GM18502 (cell line): ENCODE measurements at regions not wholly inside any gene's neighbourhood (a gene's known extent, or its start where the extent isn't known, plus 50 kb on each side); places are given as distances from the start of the nearest gene placed in this dataset.

ENCODE experiments used
- ATAC-seq: cut with Tn5 transposase; IDR thresholded peaks from one replicate; pipeline ENCODE4 v1.9.1; 2021; ENCODE audit warnings: mild to moderate bottlenecking; ENCODE audit not compliant: unreplicated experiment, poor library complexity

DNA sequence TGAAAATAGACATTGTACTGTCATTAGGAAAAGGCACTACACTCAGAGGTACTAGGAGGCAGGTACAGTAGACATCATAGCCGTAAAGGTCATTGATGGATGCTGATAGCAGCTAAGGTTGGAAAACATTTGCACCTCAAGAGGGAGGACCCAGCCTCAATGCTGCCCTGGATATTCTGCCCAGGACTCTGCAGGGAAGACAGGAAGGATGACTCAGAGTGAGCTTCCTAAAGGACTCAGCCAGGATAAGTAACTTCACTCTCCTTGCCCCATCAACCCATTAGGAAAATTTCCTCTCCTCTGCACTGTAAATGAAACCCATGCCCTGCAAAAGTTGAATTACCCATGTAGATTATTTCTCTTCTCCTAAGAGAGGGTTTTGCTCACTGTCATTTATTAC is 617.9 kb upstream of the MKI67 start:
- no peak for ATAC-seq

DNA sequence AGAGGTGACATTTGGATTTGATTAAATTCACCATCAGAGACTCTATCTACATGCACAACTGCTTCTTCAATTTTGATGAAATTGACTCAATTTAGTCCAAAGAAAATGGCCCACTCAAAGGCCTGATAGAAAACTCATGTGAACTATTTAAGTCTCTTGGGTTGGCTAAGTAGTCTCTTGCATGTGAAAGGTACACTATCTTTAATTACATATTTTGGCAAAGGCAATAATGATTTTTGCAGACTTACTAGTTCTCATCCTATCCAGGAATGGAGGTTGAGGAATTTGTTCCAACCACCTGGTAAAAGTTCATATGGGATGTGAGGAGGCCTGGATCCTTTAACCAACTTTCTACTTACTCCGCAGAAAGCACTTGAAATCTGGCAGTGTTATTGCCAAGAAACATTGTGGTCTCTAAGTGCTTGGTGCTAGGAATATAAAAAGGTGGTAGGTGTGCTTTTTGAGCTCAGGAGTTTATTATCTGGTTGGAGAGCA is 618.6 kb upstream of the MKI67 start:
- ATAC-seq, result no peak

DNA sequence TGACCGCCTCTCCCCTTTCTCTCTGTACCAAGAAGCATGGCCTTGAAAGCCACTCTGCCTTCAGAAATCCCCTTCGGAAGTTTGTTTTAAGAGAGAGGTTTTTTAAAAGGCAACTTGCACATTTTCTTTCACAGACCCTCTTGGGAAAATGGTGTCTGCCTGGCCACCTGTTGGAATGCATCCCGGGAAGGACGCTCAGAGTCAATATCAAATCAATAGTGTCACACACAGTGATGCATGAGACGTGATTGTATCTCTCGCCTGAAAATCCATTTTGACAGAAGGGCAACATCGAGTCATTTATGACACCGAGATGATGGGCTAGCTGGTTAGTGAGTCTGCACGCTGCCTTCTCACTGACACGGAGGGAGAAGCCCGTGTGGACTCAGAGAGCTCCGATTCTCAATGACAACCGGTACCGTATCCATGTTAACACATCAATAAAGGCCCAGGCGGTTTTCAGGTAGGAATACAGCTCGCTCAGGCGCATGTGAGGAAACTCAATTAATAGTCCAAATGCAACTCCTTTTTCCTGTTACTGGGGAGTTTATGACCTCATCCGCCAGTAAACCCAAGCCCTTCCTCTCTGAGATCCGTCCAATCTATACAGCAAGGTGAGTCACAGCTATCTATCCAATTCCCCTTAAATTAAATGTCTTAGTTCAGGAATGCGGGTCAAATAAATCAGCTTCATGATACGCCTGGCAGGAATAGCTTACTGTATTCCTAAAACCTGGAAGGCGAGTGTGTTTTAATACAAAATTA is 621.5 kb upstream of the MKI67 start:
- no peak for ATAC-seq

DNA sequence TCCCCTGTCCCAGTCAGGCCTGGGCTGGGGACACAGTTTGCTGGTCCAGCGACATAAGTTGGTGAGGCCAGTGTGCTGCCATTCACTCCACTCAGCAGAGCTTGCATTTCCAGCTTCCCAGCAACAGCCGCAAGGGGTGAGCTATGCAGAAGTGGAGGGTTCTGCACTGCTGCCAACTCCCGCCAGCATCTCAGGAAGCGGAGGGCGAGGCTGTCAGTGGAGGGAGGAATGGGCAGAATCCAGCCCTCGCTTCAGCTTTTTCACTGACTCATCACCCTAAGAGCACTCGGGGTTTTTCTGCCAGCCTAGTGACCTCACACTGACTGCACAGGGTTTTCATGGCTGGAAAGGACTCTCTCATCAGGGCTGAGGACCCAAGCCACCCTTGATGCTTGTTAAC is 625.1 kb upstream of the MKI67 start:
- ATAC-seq, result no peak

- no peak for ATAC-seq
Measured at GRCh38 chr10:128751851-128752250, 625.6 kb upstream of the MKI67 start.

- ATAC-seq, result no peak
Measured at GRCh38 chr10:128759174-128759573, 633.0 kb upstream of the MKI67 start.

DNA sequence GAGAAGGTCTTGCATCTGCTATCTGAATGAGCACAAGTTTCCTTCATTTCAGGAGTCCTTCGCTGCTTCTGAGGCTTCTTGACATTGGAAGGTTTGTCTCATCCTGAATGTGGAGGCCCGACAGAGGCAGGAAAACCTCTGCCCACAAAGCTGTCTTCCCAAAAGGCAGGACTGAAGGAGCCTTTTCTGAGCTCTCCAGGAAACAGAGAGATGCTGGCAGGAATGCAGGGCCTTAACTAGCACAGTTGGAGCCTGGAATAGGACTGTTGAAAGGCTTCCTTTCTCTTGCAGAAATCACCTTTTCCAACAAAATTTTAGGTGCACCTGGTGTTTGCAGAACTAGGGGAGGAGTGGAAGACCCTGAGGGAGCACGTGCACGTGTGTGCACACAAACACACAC is 637.4 kb upstream of the MKI67 start:
- no peak for ATAC-seq

DNA sequence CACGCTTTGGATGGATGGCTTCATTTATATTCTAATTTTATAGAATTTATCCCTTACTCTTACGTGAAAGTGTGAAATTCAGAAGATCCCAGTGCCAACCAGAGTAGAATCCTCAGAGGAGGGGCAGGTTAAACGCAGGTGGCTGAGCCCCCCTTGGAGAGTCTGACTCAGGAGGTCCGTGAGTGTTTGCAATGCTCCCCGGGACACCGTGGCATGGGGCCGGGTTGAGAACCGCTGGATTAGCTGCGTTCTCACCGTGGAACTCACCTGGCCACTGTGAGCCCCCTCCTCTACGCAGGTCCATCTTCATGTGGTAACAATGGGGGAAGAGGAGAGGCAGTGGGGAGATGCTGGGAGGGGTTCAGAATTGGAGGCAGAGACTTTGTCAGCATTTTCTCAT is 638.0 kb upstream of the MKI67 start:
- ATAC-seq, result no peak

- ATAC-seq, result no peak
Measured at GRCh38 chr10:128766915-128767314, 640.7 kb upstream of the MKI67 start.

DNA sequence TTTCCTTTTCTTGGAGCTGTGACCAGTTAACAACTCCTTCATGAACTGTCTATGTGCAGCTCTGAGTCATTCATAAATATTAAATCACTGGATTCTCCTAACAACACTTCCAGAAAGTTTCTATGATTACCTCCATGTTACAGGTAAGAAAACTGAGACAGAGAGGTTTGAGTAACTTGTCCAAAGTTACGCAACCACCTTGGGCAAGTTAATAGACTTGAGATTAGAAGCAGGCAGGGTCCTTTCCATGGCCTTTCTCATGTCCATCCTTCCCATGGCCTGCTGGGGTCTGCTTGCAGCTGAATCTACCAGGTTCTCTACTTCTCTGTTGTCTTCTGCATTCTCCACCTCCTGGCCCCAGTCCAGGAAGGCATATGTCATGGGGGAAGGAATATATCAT is 648.8 kb upstream of the MKI67 start:
- ATAC-seq, result no peak

DNA sequence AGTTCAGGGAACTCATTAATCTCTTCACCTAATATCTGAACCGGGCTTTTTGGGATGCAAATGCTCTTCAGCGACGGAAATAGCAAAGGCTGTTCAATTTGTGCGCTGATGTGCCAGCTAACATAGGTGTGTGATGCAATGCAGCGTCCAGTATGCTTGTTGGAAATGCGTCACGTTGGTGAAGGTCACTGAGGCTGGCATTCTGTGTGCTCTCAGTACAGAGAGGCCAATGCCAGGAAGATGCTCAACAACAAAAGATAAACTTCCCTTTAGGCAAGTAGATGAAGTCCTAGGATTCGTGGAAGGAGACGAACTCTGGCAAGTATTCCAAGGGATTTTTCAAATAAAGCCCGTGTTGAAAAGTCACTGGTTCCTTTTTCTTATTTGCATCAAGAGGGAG is 649.5 kb upstream of the MKI67 start:
- no peak for ATAC-seq

- no peak for ATAC-seq
Measured at GRCh38 chr10:128776673-128777252, 650.5 kb upstream of the MKI67 start.

DNA sequence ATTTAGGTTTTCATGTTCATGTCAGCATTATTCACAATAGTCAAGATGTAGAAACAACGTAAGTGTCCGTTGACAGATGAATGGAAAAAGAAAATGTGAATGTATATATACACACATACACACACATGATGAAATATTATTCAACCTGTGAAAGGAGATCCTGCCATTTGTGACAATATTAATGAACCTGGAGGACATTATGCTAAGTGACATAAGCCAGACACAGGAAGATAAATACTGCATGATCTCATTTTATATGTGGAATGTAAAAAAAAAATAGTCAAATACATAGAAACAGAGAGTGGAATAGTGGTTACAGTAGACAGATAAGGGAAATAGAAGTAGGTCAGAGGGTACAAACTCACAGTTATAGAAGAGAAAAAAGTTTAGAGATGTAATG is 651.1 kb upstream of the MKI67 start:
- no peak for ATAC-seq

- ATAC-seq, result no peak
Measured at GRCh38 chr10:128779416-128779815, 653.2 kb upstream of the MKI67 start.

- ATAC-seq, result no peak
Measured at GRCh38 chr10:128780156-128780761, 654.0 kb upstream of the MKI67 start.

DNA sequence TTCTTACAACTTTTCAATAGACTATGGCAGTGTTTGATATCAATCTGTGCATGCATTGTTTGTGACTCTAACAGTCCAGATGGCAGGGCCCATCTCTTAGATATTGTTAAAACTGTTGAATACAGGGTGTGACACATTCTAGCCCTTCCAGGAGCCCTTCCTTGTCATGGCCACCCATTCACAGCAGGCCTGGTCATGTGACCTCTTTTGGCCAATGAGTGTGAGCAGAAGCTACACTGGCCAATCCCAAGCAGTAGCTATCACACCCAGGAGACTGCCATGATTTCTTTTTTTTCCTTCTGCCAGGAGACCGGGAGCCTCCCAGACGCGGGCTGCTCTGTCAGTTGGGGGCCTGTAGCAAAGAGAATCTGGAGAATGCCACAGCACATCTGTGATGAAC is 655.4 kb upstream of the MKI67 start:
- ATAC-seq, result no peak

DNA sequence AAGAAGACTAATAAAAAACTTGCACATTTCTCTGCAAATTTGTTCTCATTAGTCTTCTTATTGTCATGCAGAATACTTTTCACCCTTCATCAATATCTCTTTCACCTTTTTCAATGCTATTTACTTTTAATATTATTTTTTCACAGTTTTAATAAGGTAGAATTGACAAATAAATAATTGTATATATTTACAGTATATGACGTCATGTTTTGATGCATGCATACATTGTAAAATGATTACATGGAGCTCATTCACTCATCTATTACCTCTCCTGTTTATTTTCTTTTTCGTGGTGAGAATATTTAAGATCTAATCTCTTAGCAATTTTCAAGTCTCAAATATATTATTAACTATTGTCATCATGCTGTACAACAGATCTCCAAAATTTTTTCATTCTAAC is 658.2 kb upstream of the MKI67 start:
- ATAC-seq, result no peak

DNA sequence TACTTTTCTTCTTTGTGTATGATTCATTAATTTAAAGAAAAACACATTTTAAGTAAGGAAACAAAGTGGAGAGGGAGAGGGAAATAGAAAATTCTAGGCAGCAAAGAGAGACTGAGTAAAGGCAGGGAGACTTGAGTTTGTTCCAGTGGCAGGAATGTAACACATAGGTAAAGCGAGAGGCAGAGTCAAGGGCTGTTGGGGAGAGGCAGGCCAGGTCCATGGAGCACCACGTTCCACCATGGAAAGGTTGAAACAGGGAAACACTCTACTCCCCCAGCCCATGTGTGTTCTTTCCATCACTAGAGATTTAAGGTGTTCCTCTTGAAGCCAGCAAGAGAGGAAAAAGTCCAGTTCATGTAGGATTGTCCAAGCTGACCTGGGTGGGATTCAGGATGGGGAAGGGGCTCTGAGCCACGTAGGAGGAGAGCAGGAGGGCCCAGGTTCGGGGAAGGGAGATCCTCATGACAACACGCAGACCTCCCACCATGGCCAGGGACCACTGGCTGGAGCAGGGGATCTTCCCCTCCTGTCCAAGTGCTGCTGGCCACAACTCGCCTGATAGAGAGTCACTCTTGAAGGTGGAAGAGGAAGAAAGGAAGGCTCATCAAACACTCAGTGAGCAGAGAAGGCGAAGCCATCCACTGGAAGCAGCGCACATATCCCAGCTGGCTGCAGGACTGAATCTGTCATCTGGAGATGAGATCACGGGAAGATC is 666.4 kb upstream of the MKI67 start:
- ATAC-seq, result no peak

DNA sequence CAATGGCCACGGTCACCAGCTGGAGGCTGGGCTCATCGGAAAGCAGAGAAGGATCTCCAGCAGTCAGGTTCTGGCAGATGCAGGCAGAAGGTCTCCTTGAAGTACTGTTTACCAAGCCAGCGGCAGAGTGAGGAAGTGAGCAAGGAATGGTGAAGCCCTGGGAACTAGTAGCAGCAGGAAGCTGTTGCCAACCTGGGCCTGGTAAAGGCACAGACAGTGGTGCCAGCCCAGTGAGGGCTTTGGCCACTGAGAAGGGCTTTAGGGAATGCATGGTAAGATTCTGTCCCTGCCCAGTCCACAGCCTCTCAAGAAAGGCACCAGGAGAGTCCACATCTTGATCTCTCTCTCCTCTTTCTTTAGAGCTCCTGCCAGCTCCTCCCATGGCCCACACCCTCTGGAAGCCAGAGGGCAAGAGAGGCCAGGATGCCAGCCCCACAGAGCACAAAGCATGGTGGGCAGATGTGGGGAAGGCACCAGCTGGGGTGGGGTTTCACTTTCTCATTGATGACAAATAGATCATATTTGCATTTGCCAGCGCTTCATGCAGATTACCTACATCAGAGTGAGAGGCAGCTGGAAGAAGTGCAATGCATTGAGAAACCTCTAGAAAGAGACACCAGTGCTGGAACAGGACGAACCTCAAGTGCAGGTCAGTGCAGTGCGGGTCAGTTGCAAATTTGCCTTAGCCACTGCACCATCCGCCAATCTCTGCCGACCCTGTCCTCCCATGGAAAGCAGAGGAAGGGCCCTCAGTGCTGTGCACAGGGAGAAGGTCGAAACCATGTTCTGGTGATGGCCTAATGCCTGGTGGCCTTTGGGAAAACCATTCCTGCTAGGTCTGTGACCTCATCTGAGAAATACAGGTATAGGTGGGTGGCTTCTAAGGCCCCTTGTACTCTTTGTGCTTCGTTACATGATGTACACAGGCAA is 667.8 kb upstream of the MKI67 start:
- ATAC-seq, result no peak

GRCh38 chr10:128796396-128796912 is 670.2 kb upstream of the MKI67 start:
- ATAC-seq, result no peak
